Neural progenitor cell (in vitro differentiated cells): ENCODE measurements at regions not wholly inside any gene's neighbourhood (a gene's known extent, or its start where the extent isn't known, plus 50 kb on each side); places are given as distances from the start of the nearest gene placed in this dataset.

Experiments used
- DNase-seq: peaks from one replicate; pipeline ENCODE4 v3.0.0-alpha.2; 2016; ENCODE audit warnings: low spot score
- H2AFZ ChIP-seq: fragments of 200-600 bp; sonication (generic); replicated peaks from 2 replicates; pipeline ENCODE4 v1.6.1; 2016; ENCODE audit warnings: antibody characterized with exemption
- H3F3A ChIP-seq: fragments of 200-600 bp; sonication (generic); 2 replicates; pipeline ENCODE4 v1.6.1; 2016; ENCODE audit warnings: antibody characterized with exemption, low read depth
- H3K27ac ChIP-seq: fragments of 200-600 bp; sonication (generic); 2 replicates; pipeline ENCODE4 v1.5.1; 2016; ENCODE audit warnings: mild to moderate bottlenecking
- H3K27me3 ChIP-seq: fragments of 200-600 bp; sonication (generic); 2 replicates; pipeline ENCODE4 v1.6.1; 2016; ENCODE audit warnings: mild to moderate bottlenecking, moderate library complexity
- H3K36me3 ChIP-seq: fragments of 200-600 bp; sonication (generic); 2 replicates; pipeline ENCODE4 v1.5.1; 2016
- H3K4me1 ChIP-seq: fragments of 200-600 bp; sonication (generic); 2 replicates; pipeline ENCODE4 v1.6.1; 2016; ENCODE audit warnings: mixed run types
- H3K4me2 ChIP-seq: fragments of 200-600 bp; sonication (generic); 2 replicates; pipeline ENCODE4 v1.6.1; 2016
- H3K4me3 ChIP-seq: fragments of 200-600 bp; sonication (generic); 2 replicates; pipeline ENCODE4 v1.5.1; 2016
- H3K79me2 ChIP-seq: fragments of 200-600 bp; sonication (generic); 2 replicates; pipeline ENCODE4 v1.6.1; 2016; ENCODE audit warnings: low read depth
- H3K9ac ChIP-seq: fragments of 200-600 bp; sonication (generic); 2 replicates; pipeline ENCODE4 v1.6.1; 2016
- H3K9me3 ChIP-seq: fragments of 200-600 bp; sonication (generic); 2 replicates; pipeline ENCODE4 v1.5.1; 2016; ENCODE audit warnings: low read depth
- H4K20me1 ChIP-seq: fragments of 200-600 bp; sonication (generic); 2 replicates; pipeline ENCODE4 v1.6.1; 2016; ENCODE audit warnings: low read depth
- H3K27ac Mint-ChIP-seq: 3 replicates; pipeline ENCODE4 v1.8.0; 2021; ENCODE audit warnings: mixed read lengths
- H3K27me3 Mint-ChIP-seq: 2 replicates; pipeline ENCODE4 v1.8.0; 2022; ENCODE audit warnings: low read depth, mild to moderate bottlenecking, inconsistent platforms, moderate library complexity, mixed read lengths; ENCODE audit not compliant: insufficient read depth
- H3K36me3 Mint-ChIP-seq: 3 replicates; pipeline ENCODE4 v1.8.0; 2021; ENCODE audit warnings: mixed read lengths
- H3K4me1 Mint-ChIP-seq: 3 replicates; pipeline ENCODE4 v1.8.0; 2021; ENCODE audit warnings: mixed read lengths
- H3K4me3 Mint-ChIP-seq: 3 replicates; pipeline ENCODE4 v1.8.0; 2021; ENCODE audit warnings: mild to moderate bottlenecking, moderate library complexity, mixed read lengths
- H3K9me3 Mint-ChIP-seq: 3 replicates; pipeline ENCODE4 v1.8.0; 2020; ENCODE audit warnings: mixed read lengths
- CTCF ChIP-seq: fragments of 200-600 bp; sonication (generic); IDR thresholded peaks from 2 replicates; pipeline ENCODE4 v1.5.1; 2017; ENCODE audit warnings: antibody characterized with exemption, mild to moderate bottlenecking
- EZH2 ChIP-seq: fragments of 200-600 bp; sonication (generic); IDR thresholded peaks from 2 replicates; pipeline ENCODE4 v1.6.1; 2017; ENCODE audit warnings: antibody characterized with exemption, mild to moderate bottlenecking, moderate library complexity
- EZH2phosphoT487 ChIP-seq: fragments of 200-600 bp; sonication (generic); IDR thresholded peaks from 2 replicates; pipeline ENCODE4 v1.6.1; 2017; ENCODE audit warnings: antibody characterized with exemption

DNA sequence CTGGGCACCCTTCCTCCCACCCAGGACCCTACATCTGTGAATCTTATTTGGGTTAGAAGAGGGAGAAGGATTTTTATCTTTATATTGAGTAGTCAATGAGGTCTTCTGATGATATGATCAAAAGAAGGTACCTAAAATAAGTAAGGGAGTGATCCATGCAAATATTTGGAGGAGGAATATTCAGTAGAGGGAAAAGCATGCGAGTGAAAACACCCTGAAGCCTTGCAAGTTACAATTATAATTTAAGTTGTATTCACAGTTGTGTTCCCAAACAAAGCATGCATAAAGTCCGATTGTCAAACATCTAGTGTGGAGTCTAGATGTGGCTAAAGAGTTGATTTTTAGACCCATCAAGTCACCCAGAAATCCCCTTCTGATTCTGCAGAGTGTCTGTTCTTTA is 530.2 kb upstream of the ZEB2 start:
- H3K27ac Mint-ChIP-seq: no peak overlapping the region
- no peaks in the 10 kb centered on the region for H3K4me1 Mint-ChIP-seq
- no peaks in the 10 kb centered on the region for H3F3A ChIP-seq

DNA sequence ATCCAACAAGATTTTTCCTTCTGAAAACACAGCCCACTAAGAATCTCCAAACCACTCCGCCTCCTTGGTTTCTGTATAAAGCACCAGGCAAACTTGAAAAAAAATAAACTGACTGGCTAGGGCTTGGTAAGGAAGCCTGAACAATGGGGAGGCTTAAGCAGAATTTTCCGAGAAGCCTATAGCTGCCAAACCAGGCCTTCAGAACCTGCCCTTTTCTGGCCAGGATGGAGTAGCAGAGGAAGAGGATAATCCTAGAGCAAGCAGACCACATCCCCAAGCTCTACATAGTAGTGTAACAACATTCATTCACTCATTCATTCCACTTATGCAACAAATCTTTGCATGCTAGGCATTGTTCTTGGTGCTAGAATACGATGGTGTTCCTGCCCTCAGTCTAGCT is 529.6 kb upstream of the ZEB2 start:
- Mint-ChIP-seq H3K4me3 (no peak overlapping the region), H3K27ac (no peak overlapping the region), H3K36me3 (no peaks in the 10 kb centered on the region), H3K4me1 (no peaks in the 10 kb centered on the region), H3K9me3 (no peaks in the 10 kb centered on the region), H3K27me3 (no peaks in the 10 kb centered on the region)
- Histone ChIP-seq H2AFZ (peak overlapping the region; percentile 7), H3K36me3 (no peaks in the 10 kb centered on the region), H3K27ac (no peak overlapping the region), H3K9me3 (no peaks in the 10 kb centered on the region), H3K4me2 (no peak overlapping the region), H3K27me3 (no peaks in the 10 kb centered on the region), H3K79me2 (no peaks in the 10 kb centered on the region), H3K4me1 (no peaks in the 10 kb centered on the region), H4K20me1 (no peaks in the 10 kb centered on the region), H3F3A (no peaks in the 10 kb centered on the region), H3K4me3 (no peak overlapping the region), H3K9ac (no peak overlapping the region)
- DNase-seq: no peak
- no peak for TF ChIP-seq EZH2phosphoT487
- TF ChIP-seq CTCF: no peak
- TF ChIP-seq EZH2: no peak

More for the DNA sequence above, 530.2 kb upstream of the ZEB2 start:
- no peak overlapping the region for H3K27ac ChIP-seq
- no peaks in the 10 kb centered on the region for H3K79me2 ChIP-seq
- no peaks in the 10 kb centered on the region for H3K27me3 ChIP-seq
- Mint-ChIP-seq H3K27me3 (no peaks in the 10 kb centered on the region), H3K9me3 (no peaks in the 10 kb centered on the region), H3K36me3 (no peaks in the 10 kb centered on the region), H3K4me3 (no peak overlapping the region)
- H2AFZ ChIP-seq: no peak overlapping the region
- no peak overlapping the region for H3K4me3 ChIP-seq
- no peaks in the 10 kb centered on the region for H4K20me1 ChIP-seq
- DNase-seq: no peak
- no peaks in the 10 kb centered on the region for H3K36me3 ChIP-seq
- no peak overlapping the region for H3K9ac ChIP-seq
- TF ChIP-seq CTCF: no peak
- no peaks in the 10 kb centered on the region for H3K9me3 ChIP-seq
- H3K4me2 ChIP-seq: no peak overlapping the region
- H3K4me1 ChIP-seq: no peaks in the 10 kb centered on the region

- H3K9me3 ChIP-seq: no peaks in the 10 kb centered on the region
- no peaks in the 10 kb centered on the region for H3K79me2 ChIP-seq
- Mint-ChIP-seq H3K4me1 (no peaks in the 10 kb centered on the region), H3K27me3 (no peaks in the 10 kb centered on the region), H3K36me3 (no peaks in the 10 kb centered on the region), H3K27ac (no peak overlapping the region), H3K4me3 (no peak overlapping the region), H3K9me3 (no peaks in the 10 kb centered on the region)
- no peak overlapping the region for H3K4me2 ChIP-seq
- H3K4me3 ChIP-seq: no peak overlapping the region
- no peaks in the 10 kb centered on the region for H3K27me3 ChIP-seq
- no peak overlapping the region for H3K27ac ChIP-seq
- no peak for DNase-seq
- TF ChIP-seq EZH2phosphoT487 (no peak), CTCF (no peak), EZH2 (no peak)
- no peaks in the 10 kb centered on the region for H4K20me1 ChIP-seq
- no peaks in the 10 kb centered on the region for H3F3A ChIP-seq
- no peak overlapping the region for H3K9ac ChIP-seq
- no peak overlapping the region for H2AFZ ChIP-seq
- no peaks in the 10 kb centered on the region for H3K4me1 ChIP-seq
- no peaks in the 10 kb centered on the region for H3K36me3 ChIP-seq
These were observed 527.6 kb upstream of the ZEB2 start for GRCh38 chr2:145047554-145047953.

DNA sequence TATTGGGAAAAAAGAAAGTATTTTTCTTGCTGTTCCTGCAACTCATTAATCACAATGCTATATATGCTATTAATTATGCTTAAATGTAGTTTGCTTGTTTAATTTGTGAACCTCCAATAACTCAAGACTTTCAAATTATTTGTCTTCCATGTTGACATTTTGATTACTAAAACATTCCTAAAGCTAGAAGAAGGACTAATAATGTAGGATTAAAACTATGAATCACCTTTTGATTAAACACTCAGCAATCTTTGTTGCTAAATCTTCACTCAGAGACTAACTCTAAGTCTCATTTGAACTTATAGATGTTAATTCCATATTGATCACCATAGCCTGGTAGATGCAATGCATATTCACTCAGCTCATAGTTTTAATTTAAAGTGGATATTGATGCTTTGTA is 524.6 kb upstream of the ZEB2 start:
- Mint-ChIP-seq H3K9me3 (no peaks in the 10 kb centered on the region), H3K27ac (no peak overlapping the region), H3K4me3 (no peak overlapping the region), H3K36me3 (no peaks in the 10 kb centered on the region), H3K4me1 (no peaks in the 10 kb centered on the region), H3K27me3 (no peaks in the 10 kb centered on the region)
- Histone ChIP-seq H3K27me3 (no peaks in the 10 kb centered on the region), H3F3A (no peaks in the 10 kb centered on the region), H3K79me2 (no peaks in the 10 kb centered on the region), H3K4me3 (no peak overlapping the region), H3K36me3 (no peaks in the 10 kb centered on the region), H3K4me1 (no peaks in the 10 kb centered on the region), H3K9me3 (no peaks in the 10 kb centered on the region), H3K27ac (no peak overlapping the region), H3K4me2 (no peak overlapping the region), H2AFZ (no peak overlapping the region), H4K20me1 (no peaks in the 10 kb centered on the region), H3K9ac (no peak overlapping the region)
- TF ChIP-seq CTCF (no peak), EZH2 (no peak), EZH2phosphoT487 (no peak)
- DNase-seq: no peak
